GM12873 (cell line): ENCODE measurements at regions not wholly inside any gene's neighbourhood (a gene's known extent, or its start where the extent isn't known, plus 50 kb on each side); places are given as distances from the start of the nearest gene placed in this dataset.

ENCODE experiments used
- TF ChIP-seq, protein P1 (sequence below): IDR thresholded peaks from 2 replicates; pipeline ENCODE4 v1.5.1; 2012; ENCODE audit warnings: low read depth, mild to moderate bottlenecking, moderate library complexity, low read length, control low read depth; ENCODE audit not compliant: insufficient read depth; ENCODE audit errors: missing control alignments

DNA sequence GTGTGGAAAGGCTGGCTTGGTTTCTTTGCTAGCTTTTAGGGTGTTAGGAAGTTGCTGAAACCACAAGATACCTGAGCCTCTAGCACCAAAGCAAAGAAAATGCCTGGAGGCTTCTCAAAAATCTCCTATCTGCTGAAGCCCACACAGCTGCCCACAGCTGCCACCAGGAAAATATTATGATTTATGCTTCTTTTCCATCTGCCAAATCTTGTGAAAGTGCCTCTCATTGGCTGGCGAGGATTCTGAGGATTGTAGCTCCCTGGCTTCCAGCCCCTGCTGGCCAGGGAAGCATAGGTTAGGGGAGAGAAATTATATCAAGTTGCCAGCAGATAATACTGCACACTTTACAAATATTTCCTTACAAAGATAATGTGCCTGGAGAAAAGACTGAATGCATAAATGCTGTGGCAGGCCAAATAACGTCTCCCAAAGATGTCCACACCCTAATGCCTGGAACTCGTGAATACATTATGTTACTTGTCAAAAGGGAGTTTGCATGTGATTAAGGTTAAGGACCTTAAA lies 98.4 kb downstream of the MRPL14 start:
- TF ChIP-seq, protein P1, sequence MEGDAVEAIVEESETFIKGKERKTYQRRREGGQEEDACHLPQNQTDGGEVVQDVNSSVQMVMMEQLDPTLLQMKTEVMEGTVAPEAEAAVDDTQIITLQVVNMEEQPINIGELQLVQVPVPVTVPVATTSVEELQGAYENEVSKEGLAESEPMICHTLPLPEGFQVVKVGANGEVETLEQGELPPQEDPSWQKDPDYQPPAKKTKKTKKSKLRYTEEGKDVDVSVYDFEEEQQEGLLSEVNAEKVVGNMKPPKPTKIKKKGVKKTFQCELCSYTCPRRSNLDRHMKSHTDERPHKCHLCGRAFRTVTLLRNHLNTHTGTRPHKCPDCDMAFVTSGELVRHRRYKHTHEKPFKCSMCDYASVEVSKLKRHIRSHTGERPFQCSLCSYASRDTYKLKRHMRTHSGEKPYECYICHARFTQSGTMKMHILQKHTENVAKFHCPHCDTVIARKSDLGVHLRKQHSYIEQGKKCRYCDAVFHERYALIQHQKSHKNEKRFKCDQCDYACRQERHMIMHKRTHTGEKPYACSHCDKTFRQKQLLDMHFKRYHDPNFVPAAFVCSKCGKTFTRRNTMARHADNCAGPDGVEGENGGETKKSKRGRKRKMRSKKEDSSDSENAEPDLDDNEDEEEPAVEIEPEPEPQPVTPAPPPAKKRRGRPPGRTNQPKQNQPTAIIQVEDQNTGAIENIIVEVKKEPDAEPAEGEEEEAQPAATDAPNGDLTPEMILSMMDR: no peak

DNA sequence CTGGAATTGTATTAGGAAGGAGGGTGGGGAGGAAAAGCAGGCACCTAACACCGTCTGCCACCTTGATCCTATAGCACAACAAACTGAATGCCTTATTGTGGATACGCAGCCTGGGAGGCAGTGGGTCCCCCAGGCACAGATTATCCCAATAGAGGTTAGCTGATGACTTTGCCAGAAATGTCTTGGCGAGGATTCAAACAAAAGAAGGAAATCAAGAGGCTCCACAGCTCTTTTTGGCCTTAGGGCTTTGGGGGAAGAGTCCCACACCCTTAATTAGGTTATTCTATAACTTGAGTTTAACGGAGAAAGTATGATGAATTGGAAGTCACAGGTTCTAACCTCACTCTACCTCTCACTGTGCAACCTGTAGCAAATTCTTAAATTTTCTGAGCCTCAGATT lies 102.0 kb downstream of the MRPL14 start:
- TF ChIP-seq, protein P1: no peak

DNA sequence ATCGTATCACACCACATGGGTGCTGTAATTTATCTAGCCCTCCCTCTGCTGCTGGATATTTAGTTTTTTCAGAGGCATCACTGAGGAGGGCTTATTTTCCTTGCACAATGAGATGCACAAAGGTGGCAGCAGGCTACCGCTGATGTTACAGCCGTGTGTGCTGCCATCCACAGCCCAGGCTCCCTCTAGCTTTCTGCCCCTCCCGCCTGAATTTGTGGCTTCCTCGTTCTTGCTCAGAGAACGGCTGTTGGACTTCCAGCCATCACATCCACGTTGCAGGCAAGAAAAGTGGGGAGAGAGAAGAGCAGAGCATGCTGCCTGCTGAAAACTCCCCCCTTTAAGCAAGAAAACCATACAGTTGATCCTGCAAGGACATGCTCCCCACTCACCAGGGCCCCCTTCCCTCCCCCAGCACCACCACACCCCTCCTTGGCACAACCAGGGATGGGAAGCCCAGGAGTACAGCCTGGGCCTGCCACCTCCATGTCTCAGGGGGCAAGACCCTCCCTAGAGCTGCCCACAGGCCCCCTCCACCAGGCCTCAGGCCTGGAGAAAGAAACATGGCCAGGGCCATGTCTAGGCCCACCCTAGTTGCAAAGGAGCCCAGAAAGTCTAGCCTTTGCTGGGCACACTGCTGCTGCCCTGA lies 102.6 kb downstream of the MRPL14 start:
- TF ChIP-seq, protein P1: no peak

DNA sequence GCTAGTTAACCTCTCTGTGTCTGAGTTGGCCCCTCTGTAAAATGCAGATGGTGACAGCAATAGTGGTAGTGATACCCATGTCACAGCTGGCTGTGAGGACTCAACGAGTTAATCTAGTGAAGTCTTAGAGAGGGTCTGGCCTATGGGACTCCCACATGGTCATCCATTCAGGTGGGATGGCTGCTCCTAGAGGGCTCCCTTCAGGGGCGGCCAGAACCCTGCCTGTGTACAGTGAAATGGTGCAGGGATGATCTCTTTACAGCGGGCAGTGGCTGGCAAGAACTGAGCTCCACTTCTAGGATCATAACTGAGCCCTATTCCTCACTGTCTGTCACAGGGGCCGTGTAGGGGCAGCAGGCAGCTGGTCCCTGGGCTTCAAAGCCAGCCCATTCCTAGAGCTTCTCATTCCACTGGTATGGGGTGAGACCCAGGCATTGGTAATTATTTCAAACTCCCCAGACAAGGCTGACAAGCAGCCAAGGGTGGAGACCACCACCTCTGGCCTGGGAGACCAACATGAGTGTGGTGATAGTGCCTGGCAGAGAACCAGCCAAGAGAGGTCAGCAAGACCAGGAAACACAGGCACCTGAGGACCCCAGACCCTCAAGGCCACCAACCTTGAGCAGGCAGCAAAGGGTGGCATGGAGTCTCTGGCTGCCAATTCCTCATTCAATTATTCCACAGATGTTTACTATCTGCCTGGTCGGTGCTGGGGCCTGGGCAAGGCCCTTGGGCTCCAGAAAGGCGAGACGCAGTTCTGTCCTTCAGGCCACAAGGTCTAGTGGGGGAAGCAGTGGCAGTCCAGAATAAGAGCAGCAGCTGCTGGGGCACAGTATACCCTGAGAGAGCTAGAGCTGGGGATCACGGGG lies 103.4 kb downstream of the MRPL14 start:
- TF ChIP-seq, protein P1: no peak

DNA sequence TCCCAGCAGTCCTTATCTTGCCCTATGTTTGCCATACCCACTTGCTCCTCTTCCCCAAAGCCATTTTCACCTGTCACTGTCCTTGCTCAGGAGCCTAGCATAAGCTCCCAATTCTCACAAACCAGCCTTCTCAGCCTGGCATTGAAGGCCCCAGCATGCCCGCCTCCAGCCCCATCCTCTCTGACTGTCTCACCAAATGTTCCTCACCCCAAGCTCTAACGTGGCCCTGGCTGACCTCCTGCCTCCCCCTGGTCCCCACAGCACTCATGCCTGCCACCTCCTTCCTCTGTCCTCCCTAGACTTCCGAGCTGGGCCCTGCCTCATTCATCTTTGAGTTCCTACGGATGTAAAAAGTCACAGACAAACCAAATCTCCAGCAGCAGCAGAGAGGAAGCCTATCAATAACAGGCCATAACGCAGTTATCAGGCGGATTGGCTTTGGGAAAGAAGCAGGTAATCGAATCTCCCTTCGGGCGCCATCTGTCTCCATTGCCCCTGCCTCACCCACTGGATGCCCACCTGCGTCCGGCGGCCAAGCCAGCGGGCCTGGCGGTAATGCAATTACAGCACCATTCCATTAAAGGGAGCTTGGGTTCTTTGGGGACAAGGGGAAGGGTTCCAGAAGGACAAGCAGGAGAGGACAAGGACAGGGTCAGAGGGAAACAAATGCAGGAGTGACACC lies 104.4 kb downstream of the MRPL14 start:
- TF ChIP-seq, protein P1: no peak

DNA sequence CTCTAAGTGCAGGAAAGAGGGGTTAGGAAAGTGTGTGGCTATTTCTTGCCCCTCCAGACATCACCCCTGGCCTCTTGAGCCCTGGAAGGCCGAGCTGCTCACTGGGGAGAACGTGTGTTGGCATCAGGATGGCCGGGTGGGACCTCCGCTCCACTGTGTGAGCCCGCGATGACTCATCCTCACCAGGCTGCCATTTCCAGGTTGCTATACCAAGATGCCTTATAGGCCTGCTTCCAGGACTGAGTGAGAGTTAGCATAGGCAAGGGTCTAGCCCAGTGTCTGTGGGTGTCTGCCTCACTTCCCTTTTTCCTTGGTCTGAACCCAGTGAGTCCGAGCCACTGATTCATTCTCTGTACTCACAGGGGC lies 105.0 kb downstream of the MRPL14 start:
- TF ChIP-seq, protein P1: no peak

DNA sequence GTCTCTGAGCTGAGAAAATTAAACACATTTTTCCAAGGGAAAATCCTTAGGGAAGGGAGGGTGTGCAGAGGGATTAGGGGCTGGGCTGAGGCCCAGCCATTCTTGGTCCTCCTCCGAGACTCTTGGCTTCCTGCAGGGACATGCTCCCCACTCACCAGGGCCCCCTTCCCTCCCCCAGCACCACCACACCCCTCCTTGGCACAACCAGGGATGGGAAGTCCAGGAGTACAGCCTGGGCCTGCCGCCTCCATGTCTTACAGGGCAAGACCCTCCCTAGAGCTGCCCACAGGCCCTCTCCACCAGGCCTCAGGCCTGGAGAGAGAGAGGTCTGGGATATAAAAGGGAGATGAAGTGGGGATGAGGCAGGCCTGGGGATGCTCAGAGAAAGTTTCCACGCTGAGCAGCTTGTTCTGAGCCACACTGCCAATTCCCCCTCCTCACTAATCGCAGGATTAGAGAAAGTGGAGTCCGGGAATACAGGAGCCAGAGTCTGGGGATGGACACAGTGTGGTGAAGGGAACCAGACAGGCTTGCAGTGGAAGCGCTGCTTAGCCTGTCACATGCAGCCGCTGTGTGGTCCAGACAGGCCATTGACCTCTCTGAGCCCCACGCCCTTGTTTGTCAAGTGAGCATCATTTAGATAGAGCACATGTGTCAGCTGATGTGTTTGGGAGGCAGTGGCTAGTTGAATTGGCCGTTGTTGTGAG lies 105.5 kb downstream of the MRPL14 start:
- TF ChIP-seq, protein P1: no peak
